B cell (primary cell): ENCODE measurements at regions not wholly inside any gene's neighbourhood (a gene's known extent, or its start where the extent isn't known, plus 50 kb on each side); places are given as distances from the start of the nearest gene placed in this dataset.

Experiments
- ATAC-seq: fragments of 200-7000 bp; cut with Tn5 transposase; one replicate; pipeline ENCODE4 v1.10.0; 2021; ENCODE audit warnings: low read depth, mild to moderate bottlenecking, moderate number of reproducible peaks, moderate library complexity
- CTCF ChIA-PET: fragments of 350-600 bp; sonication (Branson Sonifier 250); formaldehyde crosslinking; loops from one replicate; lab custom pipeline; 2021; ENCODE audit warnings: antibody characterized with exemption, inconsistent platforms; lab: Charles Lee
- POLR2A ChIA-PET: fragments of 350-600 bp; sonication (Branson Sonifier 250); formaldehyde crosslinking; loops from one replicate; lab custom pipeline; 2021; ENCODE audit warnings: antibody characterized with exemption; lab: Charles Lee
- DNase-seq: peaks from one replicate; pipeline ENCODE4 v3.0.0; 2013
- H2AFZ ChIP-seq: 2 replicates; pipeline ENCODE4 v1.6.1; 2012; ENCODE audit warnings: mild to moderate bottlenecking, low read depth, low read length; ENCODE audit not compliant: insufficient read depth, poor library complexity, severe bottlenecking
- H3K27ac ChIP-seq, 2 donors: 1 replicate in 1 of 2; 2 replicates in 1 of 2; pipeline ENCODE4 v1.5.1; 2012 to 2013; ENCODE audit warnings: low read length in 2 of 2, mild to moderate bottlenecking in 2 of 2, moderate library complexity in 1 of 2
- H3K27me3 ChIP-seq, 4 experiments: fragments of 200-600 bp in 1 of 4; sonication (generic) in 1 of 4; replicated peaks in 1 of 4; 1 replicate in 2 of 4; 2 replicates in 2 of 4; pipeline versions ENCODE4 v1.6.1 to v1.7.0; 2013 to 2016; ENCODE audit warnings: low read length in 3 of 4, mild to moderate bottlenecking in 2 of 4, mixed read lengths in 1 of 4, moderate library complexity in 1 of 4; ENCODE audit not compliant: insufficient read depth in 4 of 4, control insufficient read depth in 3 of 4; ENCODE audit errors: control extremely low read depth in 1 of 4
- H3K36me3 ChIP-seq, 2 experiments: replicated peaks in 1 of 2; 1 replicate in 1 of 2; 2 replicates in 1 of 2; pipeline versions ENCODE4 v1.6.1 to v1.7.1; 2013; ENCODE audit warnings: low read length in 1 of 2; ENCODE audit not compliant: insufficient read depth in 2 of 2, control insufficient read depth in 1 of 2; ENCODE audit errors: control extremely low read depth in 1 of 2, extremely low read depth in 1 of 2
- H3K4me1 ChIP-seq, 2 donors: fragments of 200-600 bp in 1 of 2; sonication (generic) in 1 of 2; 1 replicate in 1 of 2; 2 replicates in 1 of 2; pipeline versions ENCODE4 v1.5.1 to v1.6.1; 2013 to 2017; ENCODE audit warnings: low read length in 2 of 2; ENCODE audit not compliant: control insufficient read depth in 2 of 2, insufficient read depth in 2 of 2
- H3K4me2 ChIP-seq: replicated peaks from 2 replicates; pipeline ENCODE3; 2012; ENCODE audit warnings: mild to moderate bottlenecking, low read depth, low read length; ENCODE audit not compliant: poor library complexity, severe bottlenecking
- H3K4me3 ChIP-seq, 5 experiments: fragments of 200-600 bp in 1 of 5; sonication (generic) in 1 of 5; 1 replicate in 3 of 5; 2 replicates in 2 of 5; pipeline versions ENCODE4 v1.5.1 to v1.7.0; 2011 to 2016; ENCODE audit warnings: low read length in 4 of 5, mild to moderate bottlenecking in 4 of 5, low read depth in 2 of 5, control low read depth in 1 of 5, moderate library complexity in 1 of 5; ENCODE audit not compliant: insufficient read depth in 1 of 5; ENCODE audit errors: control extremely low read depth in 1 of 5, extremely low read depth in 1 of 5
- H3K79me2 ChIP-seq: fragments of 200-600 bp; sonication (generic); one replicate; pipeline ENCODE4 v1.6.0; 2016; ENCODE audit warnings: low read length; ENCODE audit not compliant: control insufficient read depth, insufficient read depth
- H3K9ac ChIP-seq: fragments of 200-600 bp; sonication (generic); 2 replicates; pipeline ENCODE4 v1.6.1; 2017; ENCODE audit warnings: mild to moderate bottlenecking, low read length, moderate library complexity
- H3K9me3 ChIP-seq, 3 donors: one replicate each; pipeline versions ENCODE4 v1.6.1 to v1.7.1; 2013; ENCODE audit warnings: low read length in 2 of 3; ENCODE audit not compliant: control insufficient read depth in 2 of 3, insufficient read depth in 1 of 3; ENCODE audit errors: control extremely low read depth in 1 of 3
- H4K20me1 ChIP-seq: 2 replicates; pipeline ENCODE4 v1.6.0; 2012; ENCODE audit warnings: mild to moderate bottlenecking, low read length; ENCODE audit not compliant: insufficient read depth, control insufficient read depth, poor library complexity, severe bottlenecking
- H3K27ac Mint-ChIP-seq: one replicate; pipeline ENCODE4 v1.8.0; 2021; ENCODE audit warnings: mixed read lengths
- H3K27me3 Mint-ChIP-seq: one replicate; pipeline ENCODE4 v1.8.0; 2021; ENCODE audit warnings: mixed read lengths
- H3K4me1 Mint-ChIP-seq: one replicate; pipeline ENCODE4 v1.8.0; 2021; ENCODE audit warnings: mixed read lengths
- H3K4me3 Mint-ChIP-seq: one replicate; pipeline ENCODE4 v1.8.0; 2021; ENCODE audit warnings: mixed read lengths
- H3K9me3 Mint-ChIP-seq: one replicate; pipeline ENCODE4 v1.8.0; 2022; ENCODE audit warnings: mixed read lengths; ENCODE audit not compliant: insufficient read depth
- EZH2 ChIP-seq: IDR thresholded peaks from 2 replicates; pipeline ENCODE4 v1.6.1; 2012; ENCODE audit warnings: borderline replicate concordance, low read depth, mild to moderate bottlenecking, moderate library complexity, low read length; ENCODE audit not compliant: insufficient read depth, poor library complexity, severe bottlenecking
- WGBS: methylation state at CpG from one replicate; pipeline ENCODE4 v1.1.5; 2013; ENCODE audit warnings: missing lambda C conversion rate; ENCODE audit not compliant: insufficient coverage; 5-methylcytosine and 5-hydroxymethylcytosine counted together
- intact Hi-C: fragments of 100-400 bp; cut with micrococcal nuclease; formaldehyde crosslinking; loops from one replicate; pipeline ENCODE4 v1.10.0; 2022
- TF ChIP-seq, protein P1 (sequence below): fragments of 200-600 bp; IDR thresholded peaks from one replicate; pipeline ENCODE4 v1.8.0; 2022; ENCODE audit warnings: antibody characterized with exemption, mild to moderate bottlenecking

DNA sequence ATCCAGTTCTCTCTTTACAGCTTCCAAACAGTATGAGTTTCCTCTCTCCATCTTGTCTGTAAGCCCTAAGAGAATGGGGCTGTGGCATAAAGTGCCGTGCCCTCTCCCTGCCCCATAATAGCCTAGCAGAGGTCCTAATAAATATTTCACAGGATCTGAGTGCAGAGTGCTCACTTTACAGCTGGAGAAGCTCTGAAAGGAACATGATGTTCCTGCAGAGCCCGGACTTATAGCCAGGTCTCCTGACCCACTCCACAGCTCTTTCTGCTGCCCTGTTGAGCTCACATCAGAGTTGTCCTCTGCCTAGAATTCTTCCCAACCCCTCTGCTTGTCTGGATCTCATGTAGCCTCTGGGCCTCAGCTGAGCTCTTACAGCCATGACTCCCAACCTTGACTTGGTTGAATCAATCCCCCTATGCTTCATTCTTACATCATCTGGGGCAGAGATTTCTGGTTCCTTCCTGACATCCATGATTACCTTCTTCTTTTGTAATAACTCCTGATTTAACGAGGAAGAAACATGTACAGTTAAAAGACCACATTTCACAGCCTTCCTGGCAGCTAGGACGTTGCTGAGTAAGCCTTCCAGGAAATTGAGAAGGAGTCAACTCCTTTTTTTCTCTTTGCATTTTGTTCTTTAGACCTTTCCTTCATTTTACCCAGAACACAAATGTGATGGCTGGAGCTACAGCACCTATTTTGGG, 135.3 kb downstream of the RPLP1 start:
- peaks cover 15% of the 10 kb centered on the region for H3K4me1 Mint-ChIP-seq
- ATAC-seq: no peak
- Histone ChIP-seq H3K4me2 (no peak overlapping the region), H3K9me3 (no peaks in the 10 kb centered on the region), H3K4me3 (no peak overlapping the region), H3K36me3 (no peaks in the 10 kb centered on the region), H3K27me3 (peaks cover 0 to 5% (median 2%) of the 10 kb centered on the region in 4 experiments), H3K79me2 (no peaks in the 10 kb centered on the region), H3K4me1 (peaks cover 11 to 12% of the 10 kb centered on the region in 2 donors), H3K27ac (no peak overlapping the region), H3K9ac (no peak overlapping the region), H2AFZ (no peak overlapping the region), H4K20me1 (no peaks in the 10 kb centered on the region)
- H3K9me3 Mint-ChIP-seq: no peaks in the 10 kb centered on the region
- peaks cover 11% of the 10 kb centered on the region for H3K27me3 Mint-ChIP-seq
- TF ChIP-seq, protein P1, sequence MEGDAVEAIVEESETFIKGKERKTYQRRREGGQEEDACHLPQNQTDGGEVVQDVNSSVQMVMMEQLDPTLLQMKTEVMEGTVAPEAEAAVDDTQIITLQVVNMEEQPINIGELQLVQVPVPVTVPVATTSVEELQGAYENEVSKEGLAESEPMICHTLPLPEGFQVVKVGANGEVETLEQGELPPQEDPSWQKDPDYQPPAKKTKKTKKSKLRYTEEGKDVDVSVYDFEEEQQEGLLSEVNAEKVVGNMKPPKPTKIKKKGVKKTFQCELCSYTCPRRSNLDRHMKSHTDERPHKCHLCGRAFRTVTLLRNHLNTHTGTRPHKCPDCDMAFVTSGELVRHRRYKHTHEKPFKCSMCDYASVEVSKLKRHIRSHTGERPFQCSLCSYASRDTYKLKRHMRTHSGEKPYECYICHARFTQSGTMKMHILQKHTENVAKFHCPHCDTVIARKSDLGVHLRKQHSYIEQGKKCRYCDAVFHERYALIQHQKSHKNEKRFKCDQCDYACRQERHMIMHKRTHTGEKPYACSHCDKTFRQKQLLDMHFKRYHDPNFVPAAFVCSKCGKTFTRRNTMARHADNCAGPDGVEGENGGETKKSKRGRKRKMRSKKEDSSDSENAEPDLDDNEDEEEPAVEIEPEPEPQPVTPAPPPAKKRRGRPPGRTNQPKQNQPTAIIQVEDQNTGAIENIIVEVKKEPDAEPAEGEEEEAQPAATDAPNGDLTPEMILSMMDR: no peak
- no peak for TF ChIP-seq EZH2
- POLR2A ChIA-PET: no interaction called here
- H3K27ac Mint-ChIP-seq: no peak overlapping the region
- no peak for DNase-seq
- no peak overlapping the region for H3K4me3 Mint-ChIP-seq
- WGBS: 94% methylated on average over 2 of the region's 4 CpGs
- CTCF ChIA-PET: no interaction called here
- intact Hi-C loops: no loop called here

GRCh38 chr15:69590201-69590710, 137.6 kb downstream of the RPLP1 start:
- intact Hi-C loops: no loop called here
- 93% methylated on average over 4 of the region's 8 CpGs for WGBS
- ChIA-PET CTCF (interaction anchor here (0.6 kb wide), 1 partner anchor 90 kb away, joined by 3 read pairs; no protein-coding TSS in a partner anchor), POLR2A (no interaction called here)
- no peaks in the 10 kb centered on the region for H4K20me1 ChIP-seq
- H3K9me3 ChIP-seq: no peaks in the 10 kb centered on the region
- H3K27ac Mint-ChIP-seq: no peak overlapping the region
- H3K79me2 ChIP-seq: no peaks in the 10 kb centered on the region
- no peak overlapping the region for H3K27ac ChIP-seq
- TF ChIP-seq, protein P1: no peak
- no peak for TF ChIP-seq EZH2
- H3K4me1 Mint-ChIP-seq: peaks cover 3% of the 10 kb centered on the region
- no peak overlapping the region for H3K9ac ChIP-seq
- no peak overlapping the region for H2AFZ ChIP-seq
- no peak for DNase-seq
- H3K9me3 Mint-ChIP-seq: no peaks in the 10 kb centered on the region
- no peak for ATAC-seq
- peaks cover 0 to 22% (median 10%) of the 10 kb centered on the region in 4 experiments for H3K27me3 ChIP-seq
- no peaks in the 10 kb centered on the region for H3K36me3 ChIP-seq
- no peak overlapping the region for H3K4me3 ChIP-seq
- H3K4me3 Mint-ChIP-seq: no peak overlapping the region
- H3K4me2 ChIP-seq: no peak overlapping the region
- peaks cover 28% of the 10 kb centered on the region for H3K27me3 Mint-ChIP-seq
- H3K4me1 ChIP-seq: peaks cover 7 to 8% of the 10 kb centered on the region in 2 donors
